ENCODE measurements at regions not wholly inside any gene's neighbourhood (a gene's known extent, or its start where the extent isn't known, plus 50 kb on each side); places are given as distances from the start of the nearest gene placed in this dataset.
"Not testable (repeated sequence)": the region's sequence is repeated elsewhere in the genome, so short reads cannot be mapped to it uniquely, and the experiment has no call there.

DNA sequence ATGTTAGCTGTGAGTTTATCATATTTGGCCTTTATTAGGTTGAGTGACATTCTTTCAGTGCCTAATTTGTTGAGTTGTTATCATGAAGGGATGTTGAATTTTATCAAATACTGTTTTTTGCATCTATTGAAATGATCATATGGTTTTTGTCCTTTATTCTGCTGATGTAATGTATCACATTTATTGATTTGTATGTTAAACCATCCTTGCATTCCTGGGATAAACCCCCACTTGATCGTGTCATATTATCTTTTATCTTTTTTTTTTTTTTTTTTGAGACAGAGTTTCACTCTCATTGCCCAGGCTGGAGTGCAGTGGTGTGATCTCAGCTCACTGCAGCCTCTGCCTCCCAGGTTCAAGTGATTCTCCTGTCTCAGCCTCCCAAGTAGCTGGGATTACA is 51.9 kb upstream of the MFGE8 start:
- DNase-seq (ENCODE audit: extremely low read depth in 1 of 11, low read depth in 9 of 11, low spot score in 4 of 11), result not testable (repeated sequence)

DNA sequence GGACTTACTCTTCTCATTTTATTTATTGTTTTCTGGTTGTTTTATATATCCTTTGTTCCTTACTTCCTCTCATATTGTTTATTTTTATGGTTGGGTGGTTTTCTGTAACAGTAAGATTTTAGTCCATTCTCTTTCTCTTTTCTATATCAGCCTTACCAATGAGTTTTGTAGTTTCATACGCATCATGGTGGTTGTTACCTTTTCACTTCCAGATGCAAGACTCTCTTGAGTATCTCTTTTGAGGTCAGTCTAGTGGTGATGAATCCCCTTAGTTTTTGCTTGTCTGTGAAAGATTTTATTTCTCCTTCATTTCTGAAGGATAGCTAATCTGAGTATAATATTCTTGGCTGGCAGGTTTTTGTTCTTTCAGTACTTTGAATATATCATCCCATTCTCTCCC is 57.1 kb upstream of the MFGE8 start:
- no peak for DNase-seq (ENCODE audit: extremely low read depth in 1 of 11, low read depth in 9 of 11, low spot score in 4 of 11)

DNA sequence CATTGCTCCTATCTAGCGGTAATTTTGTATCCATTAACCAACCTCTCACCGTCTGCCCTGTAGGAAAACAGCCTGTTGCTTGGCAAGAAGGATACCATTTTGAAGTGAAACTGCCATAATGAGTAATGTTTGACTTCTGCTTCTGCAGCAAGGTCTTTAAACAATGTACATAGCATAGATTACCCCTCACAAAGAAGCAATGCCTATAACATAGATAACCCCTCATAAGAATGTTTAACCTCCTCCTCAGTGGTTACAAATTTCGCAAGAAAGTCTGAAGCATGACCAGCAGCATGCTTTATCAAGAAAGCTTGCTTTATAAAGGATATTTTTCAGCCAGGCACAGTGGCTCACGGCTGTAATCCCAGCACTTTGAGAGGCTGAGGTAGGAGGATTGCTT is 61.2 kb upstream of the MFGE8 start:
- no peak for DNase-seq (ENCODE audit: extremely low read depth in 1 of 11, low read depth in 9 of 11, low spot score in 4 of 11)

DNA sequence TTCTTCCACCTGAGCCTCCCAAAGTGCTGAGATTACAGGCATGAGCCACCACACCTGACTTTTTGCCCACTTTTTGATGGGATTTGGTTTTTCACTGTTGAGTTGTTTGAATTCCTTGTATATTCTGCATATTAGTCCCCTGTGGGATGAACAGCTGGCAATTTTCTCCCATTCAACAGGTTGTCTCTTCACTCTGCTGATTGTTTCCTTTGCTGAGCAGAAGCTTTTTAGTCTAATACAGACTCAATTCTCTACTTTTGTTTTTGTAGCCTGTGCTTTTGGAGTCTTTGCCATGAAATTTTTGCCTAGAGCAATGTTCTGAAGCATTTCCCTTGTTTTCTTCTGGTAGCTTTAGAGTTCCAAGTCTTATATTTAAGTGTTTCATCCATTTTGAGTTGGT is 62.7 kb upstream of the MFGE8 start:
- no peak for DNase-seq (ENCODE audit: extremely low read depth in 1 of 11, low read depth in 9 of 11, low spot score in 4 of 11)

DNA sequence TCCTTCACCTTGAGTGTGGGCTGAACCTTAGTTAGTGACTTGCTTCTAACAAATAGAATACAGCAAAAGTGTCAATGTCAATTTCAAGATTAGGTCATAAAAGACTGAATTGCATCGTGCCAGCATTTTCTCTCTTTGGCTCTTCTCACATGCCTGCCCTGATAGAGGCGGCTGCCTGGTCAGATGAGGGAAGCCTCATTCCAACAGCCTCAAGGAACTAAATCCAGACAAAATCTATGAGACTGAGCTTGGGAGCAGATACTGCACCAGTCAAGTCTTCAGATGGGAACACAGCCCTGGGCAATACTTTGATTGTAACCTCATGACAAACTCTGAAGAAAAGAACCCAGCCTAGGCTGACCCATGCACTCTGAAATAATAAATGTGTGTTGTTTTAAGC is 63.5 kb upstream of the MFGE8 start:
- DNase-seq (ENCODE audit: extremely low read depth in 1 of 11, low read depth in 9 of 11, low spot score in 4 of 11), result no peak

DNA sequence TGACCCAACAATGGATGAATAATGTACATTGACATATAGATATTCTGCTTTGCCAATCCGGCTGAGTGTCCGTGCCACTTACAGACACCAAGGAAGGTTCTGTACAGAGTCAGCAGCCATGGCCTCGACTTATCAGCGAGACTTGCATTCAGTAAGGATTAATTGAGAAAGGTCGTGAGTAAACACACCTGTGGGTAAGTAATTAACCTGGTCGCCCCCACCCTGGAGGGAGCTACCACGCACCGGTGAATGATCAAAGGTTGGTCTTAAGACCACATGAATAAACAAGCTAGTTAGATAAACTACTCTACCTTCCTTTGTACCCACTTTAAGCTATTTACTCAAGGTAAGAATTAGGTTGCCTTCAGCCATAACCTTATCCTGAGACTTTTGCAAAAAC is 66.5 kb upstream of the MFGE8 start:
- DNase-seq (ENCODE audit: extremely low read depth in 1 of 11, low read depth in 9 of 11, low spot score in 4 of 11), result no peak

DNA sequence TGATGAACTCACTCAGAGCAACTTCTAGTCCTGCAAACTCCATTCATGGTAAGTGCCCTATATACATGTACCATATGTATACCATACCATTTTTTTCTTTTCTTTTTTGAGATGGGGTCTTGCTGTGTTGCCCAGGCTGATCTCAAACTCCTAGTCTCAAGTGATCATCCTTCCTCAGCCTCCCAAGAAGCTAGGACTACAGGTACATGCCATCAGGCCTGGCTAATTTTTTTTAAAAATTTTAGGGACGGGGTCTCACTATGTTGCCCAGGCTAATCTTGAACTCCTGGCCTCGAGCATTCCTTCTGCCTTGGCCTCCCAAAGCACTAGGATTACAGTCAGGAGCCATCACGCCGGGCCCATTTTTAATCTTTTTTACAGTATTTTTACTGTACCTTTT is 67.3 kb upstream of the MFGE8 start:
- no peak for DNase-seq (ENCODE audit: extremely low read depth in 1 of 11, low read depth in 9 of 11, low spot score in 4 of 11)

DNA sequence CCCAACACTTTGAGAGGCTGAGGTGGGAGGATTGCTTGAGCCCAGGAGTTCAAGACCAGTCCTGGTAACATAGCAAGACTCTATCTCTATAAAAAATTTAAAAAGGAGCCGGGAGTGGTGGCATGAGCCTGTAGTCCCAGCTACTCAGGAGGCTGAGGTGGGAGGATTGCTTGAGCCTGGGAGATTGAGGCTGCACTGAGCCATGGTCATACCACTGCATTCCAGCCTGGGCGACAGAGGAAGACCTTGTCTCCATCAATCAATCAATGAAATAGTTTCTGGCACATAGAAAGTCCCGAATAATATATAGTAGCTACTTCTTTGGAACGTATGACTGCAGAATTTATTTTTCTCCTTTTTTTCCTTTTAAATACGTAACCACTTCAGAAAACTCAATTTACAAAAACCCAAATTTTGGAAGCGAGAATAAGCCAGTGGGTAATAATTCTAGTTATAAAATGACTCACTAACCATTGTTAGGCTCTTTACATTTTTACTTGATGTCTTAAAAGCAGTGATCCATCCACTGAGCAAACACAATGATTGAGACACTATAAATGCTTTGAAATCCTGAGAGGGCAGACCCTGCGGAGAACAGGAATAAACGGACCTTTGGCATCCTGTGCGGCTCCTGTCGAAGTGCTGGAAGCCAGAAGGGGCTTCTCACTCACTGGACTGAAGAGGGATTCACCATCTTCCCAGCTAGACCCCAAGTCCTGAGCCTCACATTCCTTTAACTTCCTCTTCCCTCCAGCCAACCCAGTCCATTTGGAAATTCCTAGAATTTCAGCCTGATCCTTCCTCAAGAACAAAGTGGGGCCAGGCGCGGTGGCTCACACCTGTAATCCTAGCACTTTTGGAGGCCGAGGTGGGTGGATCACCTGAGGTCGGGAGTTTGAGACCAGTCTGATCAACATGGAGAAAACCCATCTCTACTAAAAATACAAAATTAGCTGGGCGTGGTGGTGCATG is 68.4 kb upstream of the MFGE8 start:
- DNase-seq (ENCODE audit: extremely low read depth in 1 of 11, low read depth in 9 of 11, low spot score in 4 of 11), result no peak

DNA sequence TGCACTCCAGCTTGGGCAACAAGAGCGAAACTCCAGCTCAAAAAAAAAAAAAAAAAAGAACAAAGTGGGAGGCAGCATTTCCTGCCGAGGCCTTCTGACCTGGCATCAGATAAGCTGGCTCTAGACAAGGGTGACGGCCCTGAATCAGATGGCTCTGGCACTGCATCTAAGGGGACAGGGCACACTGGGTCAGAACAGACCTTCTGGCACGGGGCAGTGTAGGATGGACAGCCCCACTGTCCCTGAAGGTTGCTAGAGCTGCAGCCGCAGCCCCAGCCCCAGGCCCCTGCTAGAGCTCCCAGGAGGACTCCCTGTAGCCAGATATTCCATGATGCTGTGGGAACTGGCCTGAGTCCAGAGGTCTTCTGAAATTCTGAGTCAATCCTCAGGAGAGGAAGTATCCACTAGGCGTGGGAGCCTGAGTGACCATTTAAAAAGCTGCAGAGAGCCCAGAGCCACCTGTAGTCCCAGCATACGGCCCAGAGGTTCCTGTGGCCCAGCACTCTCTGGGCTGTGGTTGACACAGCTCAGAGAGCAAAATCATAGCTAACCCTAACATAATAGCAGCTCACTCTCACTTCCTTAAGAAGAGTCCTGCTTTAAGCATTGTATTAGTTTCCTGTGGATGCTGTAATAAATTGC is 69.2 kb upstream of the MFGE8 start:
- peak in 1 of 11 donors; percentile 21 for DNase-seq (ENCODE audit: extremely low read depth in 1 of 11, low read depth in 9 of 11, low spot score in 4 of 11)

DNA sequence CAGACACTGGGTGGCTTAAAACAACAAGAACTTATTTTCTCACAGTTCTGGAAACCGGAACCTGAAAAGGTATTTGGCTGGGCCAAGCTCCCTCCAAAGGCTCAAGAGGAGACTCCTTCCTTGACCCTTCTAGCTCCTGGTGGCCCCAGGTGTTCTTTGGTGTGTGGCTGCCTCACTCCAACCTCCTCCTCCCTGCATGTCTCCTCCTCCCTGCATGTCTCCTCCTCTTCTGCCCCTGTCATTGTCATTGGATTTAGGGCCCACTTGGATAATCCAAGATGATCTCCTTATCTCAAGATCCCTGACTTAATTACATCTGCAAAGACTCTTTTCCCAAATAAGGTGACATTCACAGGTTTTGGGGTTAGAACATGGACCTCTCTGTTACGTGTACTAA is 69.8 kb upstream of the MFGE8 start:
- DNase-seq (ENCODE audit: extremely low read depth in 1 of 11, low read depth in 9 of 11, low spot score in 4 of 11), result no peak

DNA sequence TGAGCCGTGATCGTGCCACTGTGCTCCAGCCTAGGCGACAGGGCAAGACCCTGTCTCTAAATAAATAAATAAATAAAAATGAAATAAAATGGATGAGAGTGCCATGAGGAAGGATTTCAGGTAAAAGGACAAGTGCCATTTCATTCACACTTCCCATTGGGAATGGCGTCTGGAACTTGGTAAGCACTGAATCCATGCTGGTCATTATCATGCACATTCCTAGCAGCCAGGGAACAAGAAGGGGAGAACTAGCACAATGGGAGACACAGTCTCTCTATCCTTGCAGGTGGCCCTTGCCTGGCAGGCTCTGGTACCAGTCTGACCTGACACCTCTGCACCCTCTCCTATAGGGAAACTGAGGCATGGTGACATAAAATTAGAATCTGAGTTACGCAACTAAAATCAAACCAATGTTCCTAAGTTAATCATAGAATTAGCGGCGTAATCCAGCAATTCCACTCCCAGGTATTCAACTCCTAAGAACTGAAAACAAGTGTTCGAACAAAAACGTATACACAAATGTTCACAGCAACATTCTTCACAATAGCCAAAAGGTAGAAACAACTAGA is 70.8 kb upstream of the MFGE8 start:
- DNase-seq (ENCODE audit: extremely low read depth in 1 of 11, low read depth in 9 of 11, low spot score in 4 of 11), result no peak

DNA sequence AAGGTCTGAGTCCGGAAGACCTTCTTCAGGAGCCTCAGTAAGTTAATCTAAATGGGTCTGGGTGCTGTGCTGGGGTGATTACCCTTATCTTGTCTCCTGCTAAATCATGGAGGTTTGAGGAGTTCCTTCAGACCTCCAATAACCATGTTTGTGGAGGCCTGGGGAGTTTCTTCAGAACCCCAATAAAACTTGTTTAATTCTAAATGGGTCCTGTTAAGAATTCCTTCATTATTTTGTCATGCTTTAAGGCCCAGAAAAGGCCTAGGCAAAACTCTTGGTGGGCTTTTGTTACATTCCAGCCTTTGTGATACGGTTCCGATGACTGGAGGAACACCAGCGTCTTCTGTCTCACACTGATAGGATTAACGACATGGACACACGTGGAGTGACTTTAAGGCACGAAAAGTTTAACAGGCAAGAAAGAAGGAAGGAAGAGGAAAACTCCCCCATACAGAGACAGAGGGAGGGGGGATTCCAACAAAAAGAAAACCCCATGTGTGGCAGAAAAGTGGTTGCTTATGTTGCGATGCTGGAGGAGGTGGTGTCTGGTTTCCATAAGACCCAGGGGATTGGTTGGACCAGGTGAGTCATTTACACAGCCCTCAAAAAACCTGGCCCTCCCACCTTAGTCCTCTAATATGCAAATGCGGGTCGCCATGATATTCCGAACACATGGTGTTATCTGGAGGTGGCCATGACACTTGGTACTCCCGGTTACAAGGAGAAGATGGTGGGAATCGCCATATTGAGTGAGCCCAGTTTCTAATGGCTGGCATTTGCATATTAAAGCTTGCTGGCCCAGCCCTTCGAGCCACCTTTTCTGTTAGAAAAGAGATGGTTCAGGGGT is 72.6 kb upstream of the MFGE8 start:
- no peak for DNase-seq (ENCODE audit: extremely low read depth in 1 of 11, low read depth in 9 of 11, low spot score in 4 of 11)

DNA sequence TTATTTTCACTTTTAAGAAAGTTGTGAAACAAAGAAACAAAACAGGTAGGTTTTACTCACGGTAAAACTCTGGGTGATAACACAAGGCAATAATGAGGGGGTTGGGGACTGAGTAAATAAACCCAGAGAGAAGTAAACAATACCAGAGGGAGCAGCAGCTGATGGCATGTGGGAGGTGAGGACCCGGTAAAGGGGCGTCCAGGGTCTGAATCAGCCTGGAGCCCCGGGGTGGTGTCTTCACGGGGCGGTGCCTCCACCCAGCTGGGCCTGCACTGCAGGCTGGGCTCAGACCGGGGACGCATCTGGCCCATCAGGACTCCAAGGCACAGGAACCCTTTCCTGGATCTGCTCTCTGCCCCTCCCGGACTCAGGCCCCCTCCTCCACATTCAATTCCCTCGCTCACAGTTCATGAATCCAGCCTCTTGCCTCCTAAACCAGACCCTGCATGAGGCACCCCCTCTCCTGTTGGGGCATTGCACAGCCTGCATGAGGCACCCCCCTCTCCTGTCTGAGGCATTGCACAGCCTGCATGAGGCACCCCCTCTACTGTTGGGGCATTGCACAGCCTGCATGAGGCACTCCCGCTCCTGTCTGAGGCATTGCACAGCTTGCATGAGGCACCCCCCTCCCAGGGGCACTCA is 73.9 kb upstream of the MFGE8 start:
- DNase-seq (ENCODE audit: extremely low read depth in 1 of 11, low read depth in 9 of 11, low spot score in 4 of 11), result no peak

DNA sequence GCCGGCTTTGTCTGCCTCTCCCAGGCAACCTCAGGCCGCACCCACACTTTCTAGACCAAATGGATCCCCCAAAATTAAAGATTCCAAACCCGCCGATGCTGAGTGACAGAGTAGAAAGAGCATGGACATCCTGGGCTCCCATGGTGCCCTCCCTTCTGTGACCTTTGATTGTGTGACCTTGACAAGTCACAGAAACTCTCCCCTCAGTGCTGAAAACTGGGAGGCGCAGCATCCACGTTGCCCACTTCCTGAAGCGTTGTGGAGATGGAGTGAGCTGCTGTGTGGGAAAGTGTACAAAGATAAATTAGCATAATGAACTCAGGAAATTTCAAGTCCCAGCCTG is 74.4 kb upstream of the MFGE8 start:
- no peak for DNase-seq (ENCODE audit: extremely low read depth in 1 of 11, low read depth in 9 of 11, low spot score in 4 of 11)

DNA sequence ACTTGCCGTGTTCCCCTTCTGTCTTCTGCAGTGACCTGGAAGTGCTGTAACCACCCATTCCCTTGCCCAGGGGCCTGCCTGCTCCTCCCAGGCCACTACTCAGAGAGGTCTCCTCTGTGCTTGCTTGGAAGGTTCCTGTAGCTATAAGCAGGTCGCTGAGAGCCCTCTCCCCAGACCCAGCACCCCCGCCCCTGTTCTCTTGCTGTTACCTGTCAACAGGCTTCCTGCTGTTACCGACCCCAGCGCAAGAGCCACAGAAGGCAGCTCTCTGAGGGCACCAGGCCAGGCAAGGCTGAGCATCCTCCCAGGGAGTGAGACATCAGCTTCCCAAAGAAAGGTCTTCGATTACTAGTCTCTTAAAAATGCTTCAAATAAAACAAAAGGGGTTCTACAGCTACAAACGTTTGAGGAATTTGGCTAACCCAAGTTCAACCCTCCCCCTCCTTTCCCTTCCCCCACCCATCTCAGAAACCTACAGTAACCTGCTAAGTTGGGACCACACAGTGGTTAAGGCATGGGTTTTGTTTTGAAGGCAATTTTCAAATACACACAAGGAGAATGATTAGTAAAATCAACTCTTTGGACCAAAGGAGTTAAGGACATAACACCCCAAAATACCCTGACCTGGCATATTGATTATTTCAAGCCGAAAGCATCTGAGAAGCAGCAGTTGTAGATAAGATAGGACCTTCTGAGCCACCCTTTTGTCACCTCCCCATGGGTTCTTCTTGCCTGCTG is 74.9 kb upstream of the MFGE8 start:
- DNase-seq (ENCODE audit: extremely low read depth in 1 of 11, low read depth in 9 of 11, low spot score in 4 of 11), result no peak

DNA sequence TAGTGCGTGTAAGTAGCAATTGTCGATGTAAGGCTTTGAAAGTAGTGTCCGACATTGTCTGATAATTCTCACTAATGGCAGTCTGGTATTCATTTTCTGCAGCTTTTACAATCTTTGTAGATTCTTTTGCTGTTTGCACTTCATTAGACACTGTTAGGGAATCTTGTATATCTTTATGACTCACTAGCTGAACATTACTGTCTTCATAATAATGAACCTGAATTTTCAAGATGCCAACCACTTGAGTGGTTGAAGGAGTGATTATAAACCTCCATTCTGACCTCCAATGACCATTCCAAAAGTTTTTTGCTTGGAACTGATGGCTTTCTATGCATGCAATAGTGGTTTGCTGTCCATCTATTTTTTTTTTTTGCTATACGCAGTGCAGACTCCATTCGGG is 76.4 kb upstream of the MFGE8 start:
- no peak for DNase-seq (ENCODE audit: extremely low read depth in 1 of 11, low read depth in 9 of 11, low spot score in 4 of 11)

DNA sequence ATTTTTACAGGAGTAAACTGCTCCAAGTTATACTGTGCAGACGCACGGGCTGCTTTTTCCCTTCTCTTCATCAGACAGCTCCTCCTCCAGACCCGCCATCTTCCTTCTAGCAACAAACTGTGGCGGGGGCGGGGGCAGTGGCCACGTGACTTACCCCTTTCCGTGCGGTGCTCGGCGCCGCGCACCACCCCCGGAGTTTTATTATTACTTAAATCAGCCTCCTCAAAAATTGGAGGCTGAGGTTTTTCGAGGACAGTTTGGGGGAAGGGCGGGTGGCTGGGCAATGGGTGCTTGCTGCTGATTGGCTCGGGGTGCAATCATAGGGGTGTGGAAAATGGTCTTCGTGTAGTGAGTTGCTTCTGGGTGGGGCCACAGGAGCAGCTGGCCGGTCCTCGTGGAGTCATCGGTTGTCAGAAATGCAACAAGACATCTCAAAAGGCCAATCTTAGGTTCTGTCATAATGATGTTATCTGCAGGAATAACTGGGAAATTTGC is 77.1 kb upstream of the MFGE8 start:
- no peak for DNase-seq (ENCODE audit: extremely low read depth in 1 of 11, low read depth in 9 of 11, low spot score in 4 of 11)

DNA sequence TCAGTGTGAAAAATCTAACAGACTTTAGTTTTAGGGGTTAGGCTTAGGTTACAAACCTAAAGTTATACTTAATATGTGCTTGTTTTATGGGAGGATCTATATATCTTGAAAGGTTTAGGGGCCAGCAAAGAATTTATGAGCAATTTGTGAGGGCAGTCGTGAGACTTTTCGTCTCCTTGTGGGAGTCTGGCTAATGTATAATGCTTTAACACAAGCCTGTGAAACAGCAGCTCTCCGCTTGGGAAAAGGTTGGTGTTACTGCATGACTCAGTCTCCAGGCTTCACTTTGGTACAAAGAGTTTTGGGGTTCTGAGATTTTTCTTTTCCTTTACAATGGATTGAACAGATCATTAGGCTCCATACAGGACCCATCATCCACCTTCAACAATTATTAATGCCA is 79.0 kb upstream of the MFGE8 start:
- DNase-seq (ENCODE audit: extremely low read depth in 1 of 11, low read depth in 9 of 11, low spot score in 4 of 11), result no peak
